Right lobe of liver (tissue), 6 donors: ENCODE measurements at regions not wholly inside any gene's neighbourhood (a gene's known extent, or its start where the extent isn't known, plus 50 kb on each side); places are given as distances from the start of the nearest gene placed in this dataset.

Experiments
- ATAC-seq, 4 donors: fragments of 200-7000 bp; cut with Tn5 transposase; one replicate each; pipeline ENCODE4 v1.9.1; 2020; ENCODE audit warnings: mild to moderate bottlenecking in 4 of 4, moderate library complexity in 4 of 4
- DNase-seq, 3 donors: peaks; one replicate each; pipeline ENCODE4 v3.0.0-alpha.2; 2020
- H3K27ac ChIP-seq, 3 donors: fragments of 200-600 bp; one replicate each; pipeline ENCODE4 v1.8.0; 2022
- H3K27me3 ChIP-seq, 2 donors: fragments of 200-600 bp; one replicate each; pipeline ENCODE4 v1.8.0; 2022
- H3K36me3 ChIP-seq, 4 donors: fragments of 200-600 bp; sonication (generic) in 1 of 4; one replicate each; pipeline versions ENCODE4 v1.5.1 to v1.8.0; 2017 to 2022; ENCODE audit warnings: control low read depth in 1 of 4
- H3K4me1 ChIP-seq, 4 donors: fragments of 200-600 bp; sonication (generic) in 1 of 4; one replicate each; pipeline versions ENCODE4 v1.5.1 to v1.8.0; 2017 to 2022; ENCODE audit warnings: control low read depth in 1 of 4
- H3K4me3 ChIP-seq, 3 donors: fragments of 200-600 bp; one replicate each; pipeline ENCODE4 v1.8.0; 2022
- H3K9me3 ChIP-seq, 4 donors: fragments of 200-600 bp; sonication (generic) in 1 of 4; one replicate each; pipeline versions ENCODE4 v1.5.1 to v1.8.0; 2017 to 2022; ENCODE audit warnings: control low read depth in 1 of 4
- CTCF ChIP-seq, 4 donors: fragments of 200-600 bp in 3 of 4; fragments of 450-650 bp in 1 of 4; IDR thresholded peaks; one replicate each; pipeline versions ENCODE4 v1.5.1 to v1.8.0; 2016 to 2022; ENCODE audit warnings: antibody characterized with exemption in 4 of 4, mild to moderate bottlenecking in 2 of 4
- POLR2A ChIP-seq: fragments of 450-650 bp; IDR thresholded peaks from one replicate; pipeline ENCODE4 v1.6.1; 2017; ENCODE audit warnings: antibody characterized with exemption, mild to moderate bottlenecking
- WGBS: methylation state at CpG from one replicate; pipeline ENCODE4 v1.1.6; 2018; ENCODE audit warnings: low coverage, low lambda C conversion rate; ENCODE audit not compliant: insufficient coverage; ENCODE audit errors: missing lambda C conversion rate; 5-methylcytosine and 5-hydroxymethylcytosine counted together
- intact Hi-C, 2 donors: fragments of 100-400 bp; cut with DNase I; formaldehyde crosslinking; loops; one replicate each; pipeline versions ENCODE4 v1.11.2 to v1.14.1; 2022
- donor health status: DM: no; HTN: yes; CAD: no.
- donor health status: DM: no; HTN: no; CAD: no.
- donor health status: DM: no; HTN: no; CAD: no.
- donor health status: DM: no; HTN: yes; CAD: no.
- donor health status: DM: no; HTN: yes; CAD: no.

- no peak for ATAC-seq
- no peaks in the 10 kb centered on the region for H3K27me3 ChIP-seq
- no peak overlapping the region for H3K27ac ChIP-seq
- no peak for TF ChIP-seq POLR2A
- H3K36me3 ChIP-seq: no peaks in the 10 kb centered on the region
- no peaks in the 10 kb centered on the region for H3K4me1 ChIP-seq
- intact Hi-C loops: no loop called here
- no peaks in the 10 kb centered on the region for H3K9me3 ChIP-seq
- no peak overlapping the region for H3K4me3 ChIP-seq
- no peak for DNase-seq
- 81% methylated on average over 4 of the region's 10 CpGs for WGBS
These were observed 133.5 kb downstream of the C16orf95 start for GRCh38 chr16:87183647-87184046.

- Histone ChIP-seq H3K27me3 (no peaks in the 10 kb centered on the region), H3K4me1 (no peaks in the 10 kb centered on the region), H3K4me3 (no peak overlapping the region), H3K36me3 (no peaks in the 10 kb centered on the region), H3K27ac (no peak overlapping the region), H3K9me3 (no peaks in the 10 kb centered on the region)
- WGBS: 69% methylated on average over 6 of the region's 8 CpGs
- ATAC-seq (no peak), DNase-seq (no peak)
- TF ChIP-seq POLR2A (no peak), CTCF (IDR thresholded peaks at IDR 0.05) (no peak)
- intact Hi-C loops: no loop called here
These were observed 131.9 kb downstream of the C16orf95 start for GRCh38 chr16:87185308-87185707.

GRCh38 chr16:87185983-87186382 is 131.2 kb downstream of the C16orf95 start:
- 87% methylated on average over 3 of the region's 19 CpGs for WGBS
- H3K27ac ChIP-seq: no peak overlapping the region
- no peak for DNase-seq

GRCh38 chr16:87186446-87186845 is 130.7 kb downstream of the C16orf95 start:
- Histone ChIP-seq H3K36me3 (no peaks in the 10 kb centered on the region), H3K4me1 (no peaks in the 10 kb centered on the region), H3K27me3 (no peaks in the 10 kb centered on the region), H3K9me3 (peaks cover 0 to 5% (median 0%) of the 10 kb centered on the region in 4 donors), H3K27ac (no peak overlapping the region), H3K4me3 (no peak overlapping the region)
- ATAC-seq (no peak), DNase-seq (no peak)
- intact Hi-C loops: no loop called here
- 84% methylated on average over 12 of the region's 17 CpGs for WGBS
- TF ChIP-seq CTCF (IDR thresholded peaks at IDR 0.05): no peak

More at GRCh38 chr16:87185983-87186382, 131.2 kb downstream of the C16orf95 start:
- Histone ChIP-seq H3K27me3 (no peaks in the 10 kb centered on the region), H3K4me1 (no peaks in the 10 kb centered on the region), H3K9me3 (peaks cover 0 to 3% (median 0%) of the 10 kb centered on the region in 4 donors), H3K4me3 (no peak overlapping the region), H3K36me3 (no peaks in the 10 kb centered on the region)
- intact Hi-C loops: no loop called here
- TF ChIP-seq CTCF (IDR thresholded peaks at IDR 0.05) (no peak), POLR2A (no peak)
- ATAC-seq: no peak

- 69% methylated on average over 10 of the region's 11 CpGs for WGBS
- Histone ChIP-seq H3K27ac (no peak overlapping the region), H3K4me1 (no peaks in the 10 kb centered on the region), H3K27me3 (no peaks in the 10 kb centered on the region), H3K9me3 (peaks cover 0 to 5% (median 0%) of the 10 kb centered on the region in 4 donors), H3K4me3 (no peak overlapping the region), H3K36me3 (no peaks in the 10 kb centered on the region)
- no peak for TF ChIP-seq CTCF (IDR thresholded peaks at IDR 0.05)
- no peak for TF ChIP-seq POLR2A
- intact Hi-C loops: no loop called here
- no peak for DNase-seq
- no peak for ATAC-seq
These were observed 130.2 kb downstream of the C16orf95 start for GRCh38 chr16:87186876-87187533.
